GM19397 (cell line): ENCODE measurements at regions not wholly inside any gene's neighbourhood (a gene's known extent, or its start where the extent isn't known, plus 50 kb on each side); places are given as distances from the start of the nearest gene placed in this dataset.
"Not testable (repeated sequence)": the region's sequence is repeated elsewhere in the genome, so short reads cannot be mapped to it uniquely, and the experiment has no call there.

Experiments
- ATAC-seq: cut with Tn5 transposase; IDR thresholded peaks from one replicate; pipeline ENCODE4 v1.9.1; 2021; ENCODE audit warnings: mild to moderate bottlenecking, moderate library complexity; ENCODE audit not compliant: unreplicated experiment

GRCh38 chr5:106648401-106648800 is 1022.3 kb downstream of the EFNA5 start:
- ATAC-seq = no peak

GRCh38 chr5:106646106-106646505 is 1024.6 kb downstream of the EFNA5 start:
- ATAC-seq = no peak

- ATAC-seq = no peak
Observed at GRCh38 chr5:106640511-106640910, 1030.2 kb downstream of the EFNA5 start.

GRCh38 chr5:106639488-106639887 is 1031.2 kb downstream of the EFNA5 start:
- no peak for ATAC-seq

- no peak for ATAC-seq
Observed at GRCh38 chr5:106637275-106637674, 1033.5 kb downstream of the EFNA5 start.

- ATAC-seq = no peak
Observed at GRCh38 chr5:106634375-106634774, 1036.4 kb downstream of the EFNA5 start.

GRCh38 chr5:106633825-106634224 is 1036.9 kb downstream of the EFNA5 start:
- ATAC-seq = no peak

GRCh38 chr5:106628456-106628855 is 1042.3 kb downstream of the EFNA5 start:
- not testable (repeated sequence) for ATAC-seq

- ATAC-seq = no peak
Observed at GRCh38 chr5:106610041-106610440, 1060.7 kb downstream of the EFNA5 start.

- ATAC-seq = no peak
Observed at GRCh38 chr5:106601620-106602019, 1069.1 kb downstream of the EFNA5 start.

GRCh38 chr5:106600803-106601202 is 1069.9 kb downstream of the EFNA5 start:
- no peak for ATAC-seq

- ATAC-seq = no peak
Observed at GRCh38 chr5:106595864-106596263, 1074.9 kb downstream of the EFNA5 start.

- ATAC-seq = no peak
Observed at GRCh38 chr5:106584268-106584667, 1086.5 kb downstream of the EFNA5 start.

- no peak for ATAC-seq
Observed at GRCh38 chr5:106578736-106579135, 1092.0 kb downstream of the EFNA5 start.

GRCh38 chr5:106574820-106575219 is 1095.9 kb downstream of the EFNA5 start:
- no peak for ATAC-seq

- no peak for ATAC-seq
Observed at GRCh38 chr5:106566031-106566430, 1104.7 kb downstream of the EFNA5 start.

- no peak for ATAC-seq
Observed at GRCh38 chr5:106545325-106545724, 1125.4 kb downstream of the EFNA5 start.

- ATAC-seq = no peak
Observed at GRCh38 chr5:106543330-106543729, 1127.4 kb downstream of the EFNA5 start.

GRCh38 chr5:106530150-106530549 is 1140.6 kb downstream of the EFNA5 start:
- ATAC-seq = no peak

- no peak for ATAC-seq
Observed at GRCh38 chr5:106525438-106525837, 1145.3 kb downstream of the EFNA5 start.

- ATAC-seq = no peak
Observed at GRCh38 chr5:106523852-106524251, 1146.9 kb downstream of the EFNA5 start.

- no peak for ATAC-seq
Observed at GRCh38 chr5:106522296-106522695, 1148.4 kb downstream of the EFNA5 start.

GRCh38 chr5:106521701-106522100 is 1149.0 kb downstream of the EFNA5 start:
- ATAC-seq = no peak

- ATAC-seq = no peak
Observed at GRCh38 chr5:106510321-106510720, 1160.4 kb downstream of the EFNA5 start.
